ENCODE measurements at regions not wholly inside any gene's neighbourhood (a gene's known extent, or its start where the extent isn't known, plus 50 kb on each side); places are given as distances from the start of the nearest gene placed in this dataset.
A peak's percentile ranks its signal among the peaks of the same experiment; 100 is the strongest.

DNA sequence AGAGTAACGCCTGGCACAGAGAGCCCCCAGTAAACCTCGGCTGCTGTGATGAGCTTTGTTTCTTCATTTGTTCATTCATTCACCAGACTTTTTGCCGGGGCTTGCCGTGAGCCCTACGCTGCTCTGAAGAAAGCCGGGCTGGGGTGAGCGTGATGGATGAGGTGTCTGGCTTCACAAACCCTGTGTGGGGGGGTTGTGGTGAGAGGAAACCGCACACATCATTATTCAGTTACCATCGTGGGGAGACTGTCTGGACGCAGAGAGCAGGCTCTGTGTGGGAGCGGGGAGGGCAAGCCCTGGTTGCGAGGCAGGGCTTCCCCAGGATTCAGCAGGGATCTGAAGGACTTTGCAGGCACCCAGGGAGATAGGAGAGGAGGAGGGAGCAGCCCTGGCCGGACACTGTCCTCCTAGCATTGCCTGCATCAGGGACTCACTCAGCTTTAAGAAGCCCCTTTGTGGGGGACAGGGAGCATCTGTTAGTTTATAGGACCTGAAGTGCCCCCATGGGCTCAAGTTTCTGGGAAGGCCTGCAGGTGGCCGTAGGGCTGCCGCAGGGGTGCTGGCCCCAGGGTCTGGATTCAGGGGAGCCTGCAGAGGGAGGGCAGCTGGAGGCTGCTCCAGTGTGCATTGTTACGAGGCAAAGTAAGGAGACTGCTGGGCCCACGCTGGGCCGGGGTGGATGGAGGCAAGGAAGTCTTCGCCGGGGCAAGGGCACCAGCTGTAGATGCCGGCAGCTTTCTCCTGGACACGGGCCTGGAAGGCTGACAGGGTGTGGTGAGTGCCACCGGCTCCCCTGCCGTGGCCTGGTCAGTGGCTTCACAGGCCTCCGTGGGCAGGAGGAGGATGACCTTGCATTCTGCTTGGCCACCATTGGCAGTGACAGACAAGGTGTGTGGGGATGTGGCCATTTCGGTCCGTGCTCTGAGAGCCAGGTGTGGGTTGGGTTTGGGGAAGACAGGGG is 334.5 kb downstream of the SEC14L1 start:
- TF ChIP-seq POLR2AphosphoS5 (IDR thresholded peaks at IDR 0.05; ENCODE audit: low read depth, low read length) = no peak
- TF ChIP-seq TAF1 (IDR thresholded peaks at IDR 0.05; ENCODE audit: borderline replicate concordance, insufficient read depth, low read length) = no peak
- no peak for TF ChIP-seq FOXP2 (optimal IDR thresholded peaks at IDR 0.05; ENCODE audit: borderline replicate concordance, extremely low read depth, extremely low read length, insufficient read depth)
- TF ChIP-seq, protein P1, sequence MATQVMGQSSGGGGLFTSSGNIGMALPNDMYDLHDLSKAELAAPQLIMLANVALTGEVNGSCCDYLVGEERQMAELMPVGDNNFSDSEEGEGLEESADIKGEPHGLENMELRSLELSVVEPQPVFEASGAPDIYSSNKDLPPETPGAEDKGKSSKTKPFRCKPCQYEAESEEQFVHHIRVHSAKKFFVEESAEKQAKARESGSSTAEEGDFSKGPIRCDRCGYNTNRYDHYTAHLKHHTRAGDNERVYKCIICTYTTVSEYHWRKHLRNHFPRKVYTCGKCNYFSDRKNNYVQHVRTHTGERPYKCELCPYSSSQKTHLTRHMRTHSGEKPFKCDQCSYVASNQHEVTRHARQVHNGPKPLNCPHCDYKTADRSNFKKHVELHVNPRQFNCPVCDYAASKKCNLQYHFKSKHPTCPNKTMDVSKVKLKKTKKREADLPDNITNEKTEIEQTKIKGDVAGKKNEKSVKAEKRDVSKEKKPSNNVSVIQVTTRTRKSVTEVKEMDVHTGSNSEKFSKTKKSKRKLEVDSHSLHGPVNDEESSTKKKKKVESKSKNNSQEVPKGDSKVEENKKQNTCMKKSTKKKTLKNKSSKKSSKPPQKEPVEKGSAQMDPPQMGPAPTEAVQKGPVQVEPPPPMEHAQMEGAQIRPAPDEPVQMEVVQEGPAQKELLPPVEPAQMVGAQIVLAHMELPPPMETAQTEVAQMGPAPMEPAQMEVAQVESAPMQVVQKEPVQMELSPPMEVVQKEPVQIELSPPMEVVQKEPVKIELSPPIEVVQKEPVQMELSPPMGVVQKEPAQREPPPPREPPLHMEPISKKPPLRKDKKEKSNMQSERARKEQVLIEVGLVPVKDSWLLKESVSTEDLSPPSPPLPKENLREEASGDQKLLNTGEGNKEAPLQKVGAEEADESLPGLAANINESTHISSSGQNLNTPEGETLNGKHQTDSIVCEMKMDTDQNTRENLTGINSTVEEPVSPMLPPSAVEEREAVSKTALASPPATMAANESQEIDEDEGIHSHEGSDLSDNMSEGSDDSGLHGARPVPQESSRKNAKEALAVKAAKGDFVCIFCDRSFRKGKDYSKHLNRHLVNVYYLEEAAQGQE (IDR thresholded peaks at IDR 0.05; ENCODE audit: insufficient read depth in 1 of 2, low read depth in 2 of 2, low read length in 2 of 2) = no peak

DNA sequence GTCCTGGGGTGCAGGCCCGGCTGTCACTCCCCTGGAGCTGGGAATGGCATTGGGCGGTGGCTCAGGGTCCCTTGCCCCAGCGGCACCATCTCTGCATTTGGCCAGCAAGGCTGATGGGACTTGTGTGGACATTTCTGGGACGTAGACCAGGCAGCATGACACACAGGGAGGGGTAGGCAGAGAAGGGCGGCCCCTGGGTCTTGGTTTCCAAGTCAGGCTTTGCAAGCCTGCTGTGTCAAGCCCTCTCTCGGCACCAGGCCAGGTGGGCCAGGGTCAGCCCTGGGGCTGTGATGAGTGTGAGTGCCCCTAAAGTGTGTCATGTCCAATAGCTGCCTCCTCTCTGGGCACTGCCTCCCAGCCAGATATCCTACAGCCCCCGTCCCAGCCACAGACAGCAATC is 335.2 kb downstream of the SEC14L1 start:
- TF ChIP-seq POLR2AphosphoS5 (IDR thresholded peaks at IDR 0.05; ENCODE audit: low read depth, low read length) (no peak), SIN3A (IDR thresholded peaks at IDR 0.05; ENCODE audit: borderline replicate concordance, insufficient read depth, low read length) (no peak), TAF1 (IDR thresholded peaks at IDR 0.05; ENCODE audit: borderline replicate concordance, insufficient read depth, low read length) (no peak), FOXP2 (optimal IDR thresholded peaks at IDR 0.05; ENCODE audit: borderline replicate concordance, extremely low read depth, extremely low read length, insufficient read depth) (no peak)
- TF ChIP-seq, protein P1 (IDR thresholded peaks at IDR 0.05; ENCODE audit: insufficient read depth in 1 of 2, low read depth in 2 of 2, low read length in 2 of 2) = no peak

DNA sequence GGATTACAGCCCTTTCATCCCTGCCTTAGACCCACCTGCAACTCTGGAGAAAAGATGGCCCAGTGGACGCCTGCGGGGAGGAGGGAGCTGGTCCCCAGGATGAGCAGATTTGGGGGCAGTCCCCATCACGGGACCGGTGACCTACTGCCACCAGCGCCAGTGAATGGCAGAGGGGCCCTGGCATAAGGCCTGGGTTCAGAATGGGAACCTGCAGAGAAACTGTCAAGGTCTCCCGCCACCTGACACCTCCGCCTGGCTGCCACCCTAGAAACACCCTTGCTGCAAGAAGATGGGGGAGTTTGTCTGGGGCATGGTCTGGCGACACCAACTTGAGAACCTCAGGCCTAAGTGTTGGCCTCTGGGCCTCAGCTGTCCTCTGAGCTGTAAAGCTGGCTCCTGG is 335.7 kb downstream of the SEC14L1 start:
- TF ChIP-seq SIN3A (IDR thresholded peaks at IDR 0.05; ENCODE audit: borderline replicate concordance, insufficient read depth, low read length) (no peak), FOXP2 (optimal IDR thresholded peaks at IDR 0.05; ENCODE audit: borderline replicate concordance, extremely low read depth, extremely low read length, insufficient read depth) (no peak), POLR2AphosphoS5 (IDR thresholded peaks at IDR 0.05; ENCODE audit: low read depth, low read length) (no peak), TAF1 (IDR thresholded peaks at IDR 0.05; ENCODE audit: borderline replicate concordance, insufficient read depth, low read length) (no peak)
- TF ChIP-seq, protein P1 (IDR thresholded peaks at IDR 0.05; ENCODE audit: insufficient read depth in 1 of 2, low read depth in 2 of 2, low read length in 2 of 2) = no peak

DNA sequence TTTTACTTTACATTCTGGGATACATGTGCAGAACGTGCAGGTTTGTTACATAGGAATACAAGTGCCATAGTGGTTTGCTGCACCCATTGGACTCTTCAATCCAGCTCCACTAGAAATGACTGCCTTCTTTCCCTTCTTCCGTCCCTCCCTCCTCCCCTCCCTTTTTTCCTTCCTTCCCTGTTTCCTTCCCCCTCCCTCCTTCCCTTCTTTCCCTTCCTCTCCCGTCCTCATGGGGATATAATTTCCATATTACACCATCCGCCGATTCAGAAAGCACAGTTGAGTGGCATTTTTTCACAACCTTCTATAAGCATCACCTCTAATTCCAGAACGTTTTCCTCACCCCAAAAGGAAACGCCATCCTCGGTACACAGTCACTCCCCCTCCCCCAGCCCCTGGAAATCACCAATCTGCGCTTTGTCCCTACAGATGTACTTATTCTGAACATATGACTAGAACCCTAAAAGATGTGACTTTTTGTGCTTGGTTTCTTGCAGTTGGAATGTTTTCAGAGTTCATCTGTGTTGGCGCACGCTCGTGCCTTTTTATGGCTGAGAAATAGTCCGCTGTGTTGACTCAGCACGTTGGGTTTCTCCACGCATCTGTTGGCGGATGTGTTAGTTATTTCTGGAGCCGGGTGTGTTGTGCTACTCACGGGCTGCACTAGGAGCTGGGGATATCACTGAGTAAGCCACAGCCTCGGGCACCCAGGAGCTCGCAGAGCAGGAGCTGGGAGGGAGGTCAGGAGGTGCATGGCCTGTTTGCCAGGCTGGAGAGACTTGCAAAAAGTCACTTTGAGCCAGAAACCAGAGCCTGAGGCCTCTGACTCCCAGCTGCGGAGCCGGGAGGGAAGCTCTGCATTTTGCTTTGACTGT is 336.4 kb downstream of the SEC14L1 start:
- no peak for TF ChIP-seq POLR2AphosphoS5 (IDR thresholded peaks at IDR 0.05; ENCODE audit: low read depth, low read length)
- no peak for TF ChIP-seq SIN3A (IDR thresholded peaks at IDR 0.05; ENCODE audit: borderline replicate concordance, insufficient read depth, low read length)
- no peak for TF ChIP-seq TAF1 (IDR thresholded peaks at IDR 0.05; ENCODE audit: borderline replicate concordance, insufficient read depth, low read length)
- TF ChIP-seq, protein P1 (IDR thresholded peaks at IDR 0.05; ENCODE audit: insufficient read depth in 1 of 2, low read depth in 2 of 2, low read length in 2 of 2) = peak in 1 of 2 experiments; percentile 48; a peak in 1 of 4 replicates
- TF ChIP-seq FOXP2 (optimal IDR thresholded peaks at IDR 0.05; ENCODE audit: borderline replicate concordance, extremely low read depth, extremely low read length, insufficient read depth) = peak; percentile 54

Data from PFSK-1 (cell line).